HG03342 (cell line): ENCODE measurements at regions not wholly inside any gene's neighbourhood (a gene's known extent, or its start where the extent isn't known, plus 50 kb on each side); places are given as distances from the start of the nearest gene placed in this dataset.

Experiments used
- ATAC-seq: cut with Tn5 transposase; IDR thresholded peaks from one replicate; pipeline ENCODE4 v1.9.1; 2021; ENCODE audit warnings: mild to moderate bottlenecking, moderate library complexity; ENCODE audit not compliant: unreplicated experiment

DNA sequence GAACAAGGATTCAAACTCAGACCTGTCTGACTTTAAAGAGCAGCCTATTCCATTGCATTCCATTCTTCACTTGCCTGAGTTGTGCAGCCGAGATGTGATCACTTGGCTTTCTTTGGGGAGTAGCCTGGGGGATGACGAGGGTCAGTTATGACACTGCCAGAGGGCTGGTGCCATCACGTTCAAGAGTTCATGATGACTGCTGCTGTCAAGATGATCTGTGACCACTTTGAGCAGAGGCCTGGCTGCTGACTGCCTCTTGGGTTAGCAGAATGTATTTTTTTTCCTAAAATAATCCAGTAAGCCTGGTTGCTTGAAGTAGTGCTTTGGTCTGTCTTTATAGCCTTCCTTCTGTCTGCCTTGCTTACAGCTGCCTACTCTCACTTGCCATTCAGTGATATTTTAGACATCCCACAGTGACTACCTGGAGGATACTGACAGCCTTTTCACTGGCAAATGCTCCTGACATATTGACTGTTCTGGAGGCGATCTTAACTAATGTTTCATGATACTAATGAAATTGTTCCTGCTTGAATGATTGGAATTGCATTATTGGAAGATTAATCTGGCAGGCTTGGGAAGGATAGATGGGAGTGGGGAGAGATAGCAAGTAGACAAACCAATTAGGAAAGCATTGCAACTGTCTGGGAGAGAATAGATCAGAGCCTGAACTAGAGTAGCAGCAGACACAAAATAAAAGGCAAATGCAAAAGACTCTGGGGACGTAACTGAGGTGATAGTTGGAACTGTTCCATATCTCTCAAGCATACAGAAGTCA is 221.6 kb upstream of the LCORL start:
- no peak for ATAC-seq

DNA sequence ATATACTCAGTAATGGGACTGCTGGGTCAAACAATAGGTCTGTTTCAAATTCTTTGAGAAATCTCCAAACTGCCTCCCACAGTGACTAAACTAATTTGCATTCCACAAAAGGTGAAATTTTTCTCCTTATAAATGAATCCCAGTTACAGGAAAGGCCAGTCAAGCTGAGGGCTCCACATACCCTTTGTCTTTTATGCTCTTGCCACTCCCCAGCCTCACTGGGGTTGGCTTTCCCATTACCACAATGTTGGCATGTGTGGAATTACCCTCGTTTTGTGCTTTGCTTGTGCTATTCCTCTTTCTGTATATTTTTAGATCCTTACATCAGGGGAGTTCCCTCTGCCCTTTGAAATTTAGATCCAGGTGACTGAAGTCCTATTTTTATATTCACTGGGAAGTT is 220.2 kb upstream of the LCORL start:
- ATAC-seq, result no peak

GRCh38 chr4:18234108-18234507 is 212.6 kb upstream of the LCORL start:
- ATAC-seq, result no peak

GRCh38 chr4:18231726-18232125 is 210.2 kb upstream of the LCORL start:
- ATAC-seq, result no peak

DNA sequence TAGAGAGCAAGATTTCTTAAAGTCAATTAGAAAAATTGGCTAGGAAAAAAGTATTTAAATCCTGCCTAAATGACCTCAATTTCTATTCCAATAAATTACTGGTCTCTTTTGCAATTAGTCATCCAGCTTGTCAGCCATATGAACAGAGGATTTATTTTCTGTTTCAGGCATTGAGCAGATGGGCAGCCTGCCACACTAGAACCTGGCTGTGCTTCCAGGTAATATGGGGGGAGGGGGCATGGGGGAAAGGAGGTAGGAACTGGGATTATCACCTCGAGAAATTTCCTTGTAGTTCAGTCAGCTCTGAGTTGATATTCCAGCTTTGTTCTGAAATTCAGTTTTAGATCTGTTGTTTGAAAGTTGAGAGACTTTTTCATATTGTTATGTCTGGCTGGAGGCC is 206.3 kb upstream of the LCORL start:
- ATAC-seq, result no peak

- no peak for ATAC-seq
These were observed 193.0 kb upstream of the LCORL start for GRCh38 chr4:18214411-18215055.

- no peak for ATAC-seq
These were observed 192.1 kb upstream of the LCORL start for GRCh38 chr4:18213576-18214198.

DNA sequence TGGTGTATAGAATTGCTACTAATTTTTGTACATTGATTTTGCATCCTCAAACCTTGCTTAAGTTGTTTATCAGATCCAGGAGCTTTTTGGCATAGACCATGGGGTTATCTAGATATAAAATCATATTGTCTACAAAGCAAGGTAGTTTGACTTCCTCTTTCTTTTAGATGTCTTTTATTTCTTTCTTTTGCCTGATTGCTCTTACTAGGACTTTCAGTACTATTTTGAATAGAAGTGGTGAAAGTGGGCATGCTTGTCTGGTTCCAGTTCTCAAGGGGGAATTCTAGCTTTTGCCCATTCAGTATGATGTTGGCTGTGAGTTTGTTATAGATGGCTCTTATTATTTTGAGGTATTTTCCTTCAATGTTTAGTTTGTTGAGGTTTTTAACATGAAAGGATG is 187.9 kb upstream of the LCORL start:
- ATAC-seq, result peak; percentile 50

- ATAC-seq, result no peak
These were observed 182.4 kb upstream of the LCORL start for GRCh38 chr4:18203966-18204365.

DNA sequence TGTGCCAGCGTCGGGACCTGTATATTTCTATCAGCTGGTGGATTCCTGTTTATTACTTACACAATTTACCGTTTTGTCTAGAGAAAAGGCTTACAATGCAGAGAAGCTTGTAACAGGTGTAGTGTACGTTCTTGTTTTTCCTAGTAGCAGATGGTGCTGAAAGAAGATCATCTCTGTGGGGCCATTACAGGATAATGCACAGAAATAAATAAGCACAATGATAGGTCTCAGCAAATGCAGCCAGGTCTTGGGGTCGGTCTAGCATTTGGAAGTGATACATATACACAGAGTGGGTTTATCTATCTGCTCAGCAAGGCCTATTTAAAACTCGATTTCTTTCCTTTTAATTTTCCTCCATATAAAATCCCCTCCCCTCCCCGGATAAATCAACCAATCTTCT is 180.9 kb upstream of the LCORL start:
- no peak for ATAC-seq

- ATAC-seq, result no peak
These were observed 180.3 kb upstream of the LCORL start for GRCh38 chr4:18201885-18202284.

GRCh38 chr4:18198653-18199052 is 177.1 kb upstream of the LCORL start:
- no peak for ATAC-seq

- no peak for ATAC-seq
These were observed 175.9 kb upstream of the LCORL start for GRCh38 chr4:18197467-18197866.

DNA sequence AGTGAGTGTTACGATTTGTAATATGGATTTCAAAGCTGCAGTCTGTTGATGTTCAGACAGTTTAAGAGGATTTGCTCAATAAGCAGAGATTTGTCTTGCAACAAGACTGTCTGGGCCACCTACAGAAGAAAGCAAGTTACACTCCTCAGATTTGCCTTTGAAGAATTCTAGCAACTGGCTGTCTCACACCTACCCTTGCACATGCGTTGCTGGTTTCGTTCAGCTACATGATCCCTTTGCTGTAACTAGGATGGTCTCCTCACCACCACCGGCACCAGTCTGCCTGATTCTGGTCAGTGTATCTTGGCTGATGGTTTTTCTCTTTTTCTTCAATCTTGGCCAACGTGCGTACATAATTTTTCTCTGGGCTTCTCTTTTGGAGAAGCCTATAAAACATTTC is 172.7 kb upstream of the LCORL start:
- no peak for ATAC-seq

- no peak for ATAC-seq
These were observed 171.3 kb upstream of the LCORL start for GRCh38 chr4:18192901-18193300.

GRCh38 chr4:18185491-18185890 is 163.9 kb upstream of the LCORL start:
- no peak for ATAC-seq

DNA sequence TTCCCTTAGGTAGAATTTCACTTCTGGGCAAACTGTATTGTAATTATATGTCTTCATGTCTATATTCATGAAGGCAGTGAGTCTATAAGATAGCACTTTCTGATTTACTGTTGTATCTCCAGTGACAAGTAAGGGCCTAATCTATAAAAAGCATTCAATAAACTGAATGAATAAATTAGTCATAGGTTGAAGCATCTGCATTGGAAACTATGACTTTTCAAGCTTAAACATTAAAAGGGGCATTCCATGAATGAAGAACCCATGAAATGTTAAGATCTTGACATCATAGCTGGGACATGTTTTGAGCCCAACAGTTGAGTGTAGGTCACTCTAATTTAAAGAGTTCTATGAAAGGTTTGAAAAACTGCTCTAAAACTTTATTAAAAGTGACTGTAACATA is 159.3 kb upstream of the LCORL start:
- ATAC-seq, result no peak

- ATAC-seq, result no peak
These were observed 158.6 kb upstream of the LCORL start for GRCh38 chr4:18180122-18180521.

- no peak for ATAC-seq
These were observed 150.3 kb upstream of the LCORL start for GRCh38 chr4:18171896-18172295.

GRCh38 chr4:18167831-18168230 is 146.3 kb upstream of the LCORL start:
- ATAC-seq, result no peak

DNA sequence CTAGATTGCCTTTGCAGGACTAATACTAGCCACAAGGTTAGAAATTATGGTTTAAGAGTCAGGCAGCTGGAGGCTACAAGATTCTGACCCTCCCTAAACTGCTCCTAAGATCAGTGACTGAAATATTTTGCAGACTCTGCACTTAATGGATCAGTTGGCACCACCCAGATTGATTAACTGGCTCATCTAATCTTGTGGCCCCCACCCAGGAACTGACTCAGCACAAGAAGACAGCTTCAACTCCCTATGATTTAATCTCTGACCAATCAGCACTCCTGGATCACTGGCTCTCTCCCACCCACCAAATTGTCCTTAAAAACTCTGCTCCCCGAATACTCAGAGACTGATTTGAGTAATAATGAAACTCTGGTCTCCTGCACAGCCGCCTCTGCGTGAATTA is 145.4 kb upstream of the LCORL start:
- no peak for ATAC-seq

DNA sequence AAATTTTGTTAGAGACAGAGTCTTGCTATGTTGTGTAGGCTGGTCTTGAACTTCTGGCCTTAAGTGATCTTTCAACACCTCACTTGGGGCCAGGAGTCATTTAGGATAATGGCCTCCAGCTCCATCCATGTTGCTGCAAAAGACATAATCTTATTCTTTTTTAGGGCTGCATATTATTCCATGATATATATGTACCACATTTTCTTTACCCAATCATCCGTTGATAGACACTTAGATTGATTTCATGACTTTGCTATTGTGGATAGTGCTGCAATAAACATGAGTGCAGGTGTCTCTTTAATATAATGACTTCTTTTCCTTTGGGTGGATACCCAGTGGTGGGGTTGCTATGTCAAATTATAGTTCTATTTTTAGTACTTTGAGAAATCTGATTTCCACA is 140.9 kb upstream of the LCORL start:
- no peak for ATAC-seq
